ENCODE measurements at regions not wholly inside any gene's neighbourhood (a gene's known extent, or its start where the extent isn't known, plus 50 kb on each side); places are given as distances from the start of the nearest gene placed in this dataset.

DNA sequence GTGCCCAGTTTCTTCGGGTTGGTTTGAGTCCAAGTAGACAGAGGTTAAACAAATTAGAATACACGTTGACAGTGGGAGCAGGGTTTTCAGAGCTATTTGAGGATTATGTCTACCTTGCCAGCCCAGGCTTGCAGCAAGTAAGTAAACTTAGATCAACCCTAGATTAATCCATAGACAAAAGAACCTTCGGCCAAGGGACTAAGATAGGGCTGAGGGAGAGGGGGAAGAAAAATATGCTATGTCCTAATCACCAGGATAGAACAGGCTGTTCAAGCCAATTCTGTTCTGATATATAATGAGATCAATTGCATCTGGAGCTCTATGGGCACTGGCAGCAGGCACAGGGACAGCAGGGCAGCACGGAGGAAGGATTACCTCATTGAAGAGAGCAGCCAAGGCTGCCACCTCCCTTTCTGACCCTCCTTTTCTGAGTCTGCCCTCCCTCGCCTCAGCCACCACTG, 377.7 kb downstream of the PIK3R1 start:
- TF ChIP-seq CTCF (IDR thresholded peaks at IDR 0.05; ENCODE audit: low read depth, low read length), result no peak
- no peak overlapping the region for H3K4me3 ChIP-seq (ENCODE audit: low read depth, low read length)

GRCh38 chr5:68612972-68613371, 397.4 kb downstream of the PIK3R1 start:
- H3K4me3 ChIP-seq (ENCODE audit: low read depth, low read length), result no peak overlapping the region
- TF ChIP-seq CTCF (IDR thresholded peaks at IDR 0.05; ENCODE audit: low read depth, low read length), result no peak

DNA sequence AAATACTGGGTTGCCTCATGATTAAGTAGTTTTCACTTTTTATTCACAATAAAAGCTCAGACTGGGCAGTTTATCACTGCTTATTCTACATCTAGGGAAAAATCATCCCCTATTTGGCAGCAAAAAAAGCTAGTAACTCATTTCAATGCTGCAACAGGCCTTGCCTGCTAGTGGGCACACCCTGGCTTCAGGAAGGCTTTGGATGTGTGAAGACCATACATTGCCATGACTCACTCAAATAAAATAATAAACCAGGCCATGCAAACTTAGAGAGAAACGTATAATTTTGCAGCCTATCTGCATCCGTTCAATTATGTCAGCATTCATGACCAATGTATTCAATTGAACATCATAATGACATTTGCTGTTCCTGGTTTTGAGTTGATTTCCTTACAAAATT, 402.9 kb downstream of the PIK3R1 start:
- no peak overlapping the region for H3K4me3 ChIP-seq (ENCODE audit: low read depth, low read length)
- TF ChIP-seq CTCF (IDR thresholded peaks at IDR 0.05; ENCODE audit: low read depth, low read length), result no peak

DNA sequence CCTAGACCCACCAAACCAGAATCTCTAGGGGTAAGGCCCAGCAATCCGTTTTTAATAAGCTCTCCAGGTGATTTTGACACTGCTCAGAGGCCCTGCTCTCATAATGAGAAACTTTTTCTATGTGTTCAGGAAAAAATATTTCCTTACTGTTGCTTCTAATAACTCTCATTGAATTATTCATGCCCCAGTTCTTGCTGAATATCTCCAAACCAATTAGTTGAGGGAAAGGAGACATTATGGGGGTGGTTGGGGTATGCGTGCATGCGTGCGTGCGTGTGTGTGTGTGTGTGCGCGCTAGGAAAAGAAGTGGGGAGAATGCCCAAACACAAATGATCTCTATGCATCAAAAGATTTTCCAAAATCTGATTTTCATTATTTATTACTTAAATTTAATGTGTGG, 411.4 kb downstream of the PIK3R1 start:
- no peak overlapping the region for H3K4me3 ChIP-seq (ENCODE audit: low read depth, low read length)
- no peak for TF ChIP-seq CTCF (IDR thresholded peaks at IDR 0.05; ENCODE audit: low read depth, low read length)

DNA sequence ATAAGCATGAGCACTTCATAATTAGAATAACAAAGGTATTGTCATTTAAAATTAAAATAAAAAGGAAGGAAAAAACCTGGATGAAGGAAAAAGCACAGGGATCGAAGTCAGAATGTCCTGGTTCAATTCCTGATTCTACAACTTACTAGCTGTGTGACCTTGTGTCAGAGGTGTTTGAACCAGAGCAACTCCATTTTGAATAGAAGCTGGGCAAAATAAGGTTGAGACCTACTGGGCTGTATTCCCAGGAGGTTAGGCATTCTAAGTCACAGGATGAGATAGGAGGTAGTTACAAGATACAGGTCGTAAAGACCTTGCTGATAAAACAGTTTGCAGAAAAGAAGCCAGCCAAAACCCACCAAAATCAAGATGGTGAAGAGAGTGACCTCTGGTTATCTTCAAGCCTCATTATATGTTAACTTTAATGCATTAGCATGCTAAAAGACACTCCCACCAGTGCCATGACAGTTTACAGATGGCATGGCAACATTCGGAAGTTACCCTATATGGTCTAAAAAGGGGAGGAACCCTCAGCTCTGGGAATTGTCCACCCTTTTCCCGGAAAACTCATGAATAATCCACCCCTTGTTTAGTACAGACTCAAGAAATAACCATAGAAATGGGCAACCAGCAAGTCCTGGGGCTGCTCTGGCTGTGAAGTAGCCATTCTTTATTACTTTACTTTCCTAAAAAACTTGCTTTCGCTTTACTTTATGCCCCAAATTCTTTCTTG, 412.7 kb downstream of the PIK3R1 start:
- no peak for TF ChIP-seq CTCF (IDR thresholded peaks at IDR 0.05; ENCODE audit: low read depth, low read length)
- no peak overlapping the region for H3K4me3 ChIP-seq (ENCODE audit: low read depth, low read length)

DNA sequence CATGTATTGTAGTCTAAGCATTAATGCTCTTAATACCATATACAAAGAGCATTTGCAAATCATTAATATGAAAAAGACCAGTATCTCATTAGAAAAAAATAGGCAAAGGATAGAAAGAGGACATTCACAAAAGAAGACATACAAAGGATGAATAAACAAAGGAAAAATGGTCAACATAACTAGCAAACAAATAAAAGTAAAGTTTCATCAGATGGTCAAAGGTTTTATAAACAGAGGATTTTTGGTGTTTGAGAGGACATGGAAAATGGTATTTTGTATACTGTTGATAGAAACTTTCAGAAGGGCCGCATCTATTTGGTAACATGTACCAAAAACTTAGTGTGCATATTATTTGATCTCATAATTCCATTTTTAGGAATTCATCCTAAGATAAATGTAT, 414.8 kb downstream of the PIK3R1 start:
- no peak for TF ChIP-seq CTCF (IDR thresholded peaks at IDR 0.05; ENCODE audit: low read depth, low read length)
- H3K4me3 ChIP-seq (ENCODE audit: low read depth, low read length), result no peak overlapping the region

- H3K4me3 ChIP-seq (ENCODE audit: low read depth, low read length), result no peak overlapping the region
- TF ChIP-seq CTCF (IDR thresholded peaks at IDR 0.05; ENCODE audit: low read depth, low read length), result no peak
These were observed 416.3 kb downstream of the PIK3R1 start for GRCh38 chr5:68631884-68632283.
